SIG-M5 (cell line): ENCODE measurements at regions not wholly inside any gene's neighbourhood (a gene's known extent, or its start where the extent isn't known, plus 50 kb on each side); places are given as distances from the start of the nearest gene placed in this dataset.
"Not testable (repeated sequence)": the region's sequence is repeated elsewhere in the genome, so short reads cannot be mapped to it uniquely, and the experiment has no call there.

ENCODE experiments used
- DNase-seq: peaks from one replicate; lab custom pipeline; 2025; lab: John Stamatoyannopoulos, UW

DNA sequence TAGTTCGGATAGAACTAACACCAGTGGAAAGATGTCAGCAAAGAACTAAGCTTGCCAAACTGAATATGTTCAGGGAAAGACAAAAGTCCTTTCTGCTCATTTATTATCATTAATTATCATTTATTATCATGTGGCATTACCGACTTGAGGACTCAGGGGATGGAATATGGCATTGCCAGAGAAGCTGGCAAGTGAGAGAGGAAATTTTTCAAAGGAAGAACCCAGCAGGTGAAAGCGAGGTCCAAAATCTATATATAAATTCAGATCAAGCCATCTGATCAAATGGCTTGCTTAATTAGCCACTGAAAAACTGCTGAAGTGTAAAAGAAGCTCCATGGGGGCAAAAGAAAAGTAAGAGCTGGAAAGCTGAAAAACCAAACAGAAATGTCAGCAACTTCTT, 1049.6 kb upstream of the SEMA6A start:
- DNase-seq: no peak

- no peak for DNase-seq
Measured at GRCh38 chr5:117623042-117623805, 1048.6 kb upstream of the SEMA6A start.

DNA sequence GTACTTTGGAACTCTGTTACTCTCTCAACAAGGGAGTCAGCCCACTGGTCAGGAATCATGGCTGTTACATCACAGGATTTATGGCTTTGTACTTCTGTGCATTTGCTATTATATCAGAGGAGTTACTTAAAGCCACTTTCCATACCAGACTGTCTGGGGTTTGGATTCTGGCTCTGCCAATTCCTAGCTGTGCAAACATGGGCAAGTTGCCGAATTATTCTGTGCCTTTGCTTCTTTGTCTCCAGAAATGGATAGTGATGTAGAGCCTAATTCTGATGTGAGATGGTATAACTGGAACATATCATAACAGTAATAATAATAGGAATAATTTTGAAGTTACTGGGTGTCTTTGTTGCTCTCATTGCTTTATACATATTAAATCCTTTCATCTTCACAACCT, 1047.3 kb upstream of the SEMA6A start:
- DNase-seq: no peak

DNA sequence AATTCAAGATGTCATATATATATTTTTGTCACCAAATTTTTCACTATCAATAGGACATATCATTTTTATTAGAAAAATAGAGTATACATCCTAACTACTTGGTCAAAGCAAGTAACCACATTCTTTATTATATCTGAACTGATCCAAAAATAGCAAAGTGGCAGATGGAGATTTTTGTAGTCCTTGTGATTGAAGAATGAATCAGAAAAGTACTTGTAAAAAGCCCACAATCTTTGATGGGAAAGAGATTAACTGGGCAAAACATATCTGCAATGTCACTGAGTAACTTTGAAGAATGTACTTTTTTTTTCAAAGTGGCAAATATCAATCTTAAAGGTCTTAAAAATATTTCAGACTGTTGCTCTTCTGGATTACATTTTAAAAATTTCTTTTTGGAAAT, 1040.6 kb upstream of the SEMA6A start:
- no peak for DNase-seq

GRCh38 chr5:117614408-117614807, 1039.8 kb upstream of the SEMA6A start:
- DNase-seq: no peak

- no peak for DNase-seq
Measured at GRCh38 chr5:117604845-117605244, 1030.2 kb upstream of the SEMA6A start.

DNA sequence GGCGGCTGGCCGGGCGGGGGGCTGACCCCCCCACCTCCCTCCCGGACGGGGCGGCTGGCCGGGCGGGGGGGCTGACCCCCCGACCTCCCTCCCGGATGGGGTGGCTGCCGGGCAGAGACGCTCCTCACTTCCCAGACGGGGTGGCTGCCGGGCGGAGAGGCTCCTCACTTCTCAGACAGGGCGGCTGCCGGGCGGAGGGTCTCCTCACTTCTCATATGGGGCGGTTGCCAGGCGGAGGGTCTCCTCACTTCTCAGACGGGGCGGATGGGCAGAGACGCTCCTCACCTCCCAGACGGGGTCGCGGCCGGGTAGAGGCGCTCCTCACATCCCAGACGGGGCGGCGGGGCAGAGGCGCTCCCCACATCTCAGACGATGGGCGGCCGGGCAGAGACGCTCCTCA, 1025.2 kb upstream of the SEMA6A start:
- DNase-seq: not testable (repeated sequence)

DNA sequence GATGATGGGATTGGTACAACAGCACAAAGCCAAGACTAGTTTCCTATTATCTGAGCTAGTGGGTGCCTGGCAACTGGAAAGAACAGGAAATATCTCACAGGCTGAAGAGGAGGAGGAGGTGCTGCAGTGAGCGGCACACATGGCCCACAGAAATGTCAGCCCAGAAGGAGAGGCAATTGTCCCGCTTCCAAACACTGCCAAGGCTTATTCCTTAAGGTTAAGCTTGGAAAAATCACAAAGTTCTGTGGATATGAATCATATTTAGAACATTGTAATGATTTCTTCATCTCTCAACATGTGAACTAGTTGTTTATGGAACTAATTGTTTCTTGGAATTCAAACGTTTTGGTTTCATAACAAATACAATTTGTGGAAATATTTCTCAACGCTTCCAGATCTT, 1019.5 kb upstream of the SEMA6A start:
- no peak for DNase-seq

DNA sequence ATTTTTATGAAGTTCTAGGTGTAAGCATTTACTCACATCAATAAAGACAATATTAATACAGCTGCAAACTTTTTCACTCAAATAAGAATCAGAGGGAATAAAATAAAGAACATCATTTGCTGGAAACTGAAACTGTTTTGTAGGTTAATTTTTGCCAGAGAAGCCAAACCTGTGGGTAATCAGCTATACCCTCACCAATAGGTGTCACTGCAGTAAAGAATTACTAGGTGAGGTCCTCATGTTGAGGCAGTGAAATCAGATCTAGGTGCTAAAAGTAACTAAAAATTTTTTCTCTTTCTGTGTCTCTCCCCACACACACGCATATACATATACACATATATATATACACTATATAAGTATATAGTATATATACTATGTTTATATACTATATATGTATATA, 1016.3 kb upstream of the SEMA6A start:
- no peak for DNase-seq

GRCh38 chr5:117588611-117589010, 1014.0 kb upstream of the SEMA6A start:
- DNase-seq: no peak

- no peak for DNase-seq
Measured at GRCh38 chr5:117587111-117587510, 1012.5 kb upstream of the SEMA6A start.

GRCh38 chr5:117568622-117569021, 994.0 kb upstream of the SEMA6A start:
- no peak for DNase-seq

DNA sequence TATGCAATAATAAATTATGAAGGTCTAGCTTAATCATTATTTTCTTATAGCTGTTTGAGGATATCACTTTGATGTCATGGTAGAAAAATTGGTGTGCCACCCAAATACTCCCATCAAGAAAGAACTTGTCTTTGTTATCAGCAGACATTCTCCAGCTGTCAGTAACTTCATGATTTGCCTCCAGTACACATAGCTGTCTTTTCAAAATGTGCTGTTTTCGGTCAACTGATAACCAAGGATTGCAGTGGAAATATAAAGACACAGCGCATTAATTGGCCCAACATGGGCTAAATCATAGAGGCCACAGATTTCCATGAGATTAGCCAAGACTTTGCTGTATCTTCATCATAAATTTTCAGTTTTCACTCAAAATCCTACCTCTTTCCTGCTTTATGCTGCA, 993.5 kb upstream of the SEMA6A start:
- no peak for DNase-seq

GRCh38 chr5:117562647-117563046, 988.0 kb upstream of the SEMA6A start:
- no peak for DNase-seq

DNA sequence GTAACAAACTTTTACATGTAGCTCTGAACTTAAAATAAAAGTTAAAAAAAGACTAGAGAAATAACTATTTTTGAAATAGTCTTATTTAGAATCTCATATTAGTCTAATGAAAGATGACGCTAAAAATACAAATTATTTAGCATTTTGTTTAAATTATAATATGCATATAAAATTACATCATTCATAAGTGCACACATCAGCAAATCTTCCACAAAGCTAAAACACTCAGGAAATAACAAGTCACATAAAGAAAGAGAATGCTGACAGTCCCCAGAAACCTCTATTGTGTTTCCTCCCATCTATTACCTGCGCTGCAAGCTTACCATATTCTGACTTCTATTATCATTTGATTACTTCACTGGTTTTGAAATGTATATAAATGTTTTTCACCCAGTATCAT, 986.9 kb upstream of the SEMA6A start:
- DNase-seq: no peak

- DNase-seq: no peak
Measured at GRCh38 chr5:117559005-117559844, 984.6 kb upstream of the SEMA6A start.

DNA sequence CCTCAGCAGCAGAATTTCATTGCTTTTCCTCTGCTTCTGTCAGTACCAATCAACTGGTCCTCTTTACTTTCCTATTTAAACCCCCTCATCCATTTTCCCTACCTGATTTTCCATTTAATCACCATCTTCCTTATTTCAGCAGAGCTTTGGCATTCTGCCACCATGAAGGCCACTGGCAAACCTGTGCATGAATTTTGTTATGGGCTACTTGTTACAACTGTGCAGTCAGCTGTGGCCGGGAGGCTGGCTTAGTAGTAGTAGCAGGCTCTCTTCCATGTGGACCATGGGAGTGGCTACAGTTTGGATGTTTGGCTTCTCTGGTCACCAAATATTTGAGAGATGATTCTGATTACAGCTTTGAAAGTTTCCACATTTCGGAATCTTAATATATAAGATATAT, 976.6 kb upstream of the SEMA6A start:
- DNase-seq: no peak

DNA sequence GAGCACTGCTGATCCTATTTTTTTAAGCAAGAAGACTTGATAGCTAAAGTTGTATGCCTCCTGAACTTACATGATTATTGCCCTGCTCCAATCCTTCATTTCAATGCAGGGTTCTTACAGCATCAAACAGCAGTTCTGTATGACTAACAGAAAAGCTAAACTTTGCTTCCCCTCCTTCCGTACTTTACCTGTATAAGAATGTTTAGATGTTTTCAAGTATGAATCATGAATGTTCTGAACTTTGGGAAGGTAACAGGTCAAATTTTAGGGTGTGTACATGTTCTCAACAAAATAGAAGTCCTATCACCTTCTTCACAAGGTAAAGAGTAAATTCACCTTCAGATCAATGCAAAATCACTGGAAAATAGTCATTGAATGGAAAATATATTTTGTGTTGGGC, 972.6 kb upstream of the SEMA6A start:
- DNase-seq: no peak

GRCh38 chr5:117539692-117540091, 965.1 kb upstream of the SEMA6A start:
- DNase-seq: no peak

DNA sequence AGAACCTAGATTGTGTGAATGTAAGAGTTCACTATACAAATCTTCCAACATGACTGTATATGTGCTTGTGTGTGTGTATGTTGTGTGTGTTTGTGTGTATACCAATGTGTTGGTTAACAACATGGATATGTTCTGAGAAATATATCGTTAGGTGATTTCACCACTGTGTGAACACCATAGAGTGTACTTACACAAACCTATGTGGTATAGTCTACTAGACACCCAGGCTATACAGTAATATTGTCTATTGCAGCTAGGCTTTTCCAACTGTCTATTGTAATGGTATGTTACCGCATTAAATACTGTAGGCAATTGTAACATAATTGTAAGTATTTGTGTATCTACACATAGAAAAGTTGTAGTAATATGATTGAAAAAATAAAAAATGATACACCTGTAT, 959.2 kb upstream of the SEMA6A start:
- DNase-seq: no peak

DNA sequence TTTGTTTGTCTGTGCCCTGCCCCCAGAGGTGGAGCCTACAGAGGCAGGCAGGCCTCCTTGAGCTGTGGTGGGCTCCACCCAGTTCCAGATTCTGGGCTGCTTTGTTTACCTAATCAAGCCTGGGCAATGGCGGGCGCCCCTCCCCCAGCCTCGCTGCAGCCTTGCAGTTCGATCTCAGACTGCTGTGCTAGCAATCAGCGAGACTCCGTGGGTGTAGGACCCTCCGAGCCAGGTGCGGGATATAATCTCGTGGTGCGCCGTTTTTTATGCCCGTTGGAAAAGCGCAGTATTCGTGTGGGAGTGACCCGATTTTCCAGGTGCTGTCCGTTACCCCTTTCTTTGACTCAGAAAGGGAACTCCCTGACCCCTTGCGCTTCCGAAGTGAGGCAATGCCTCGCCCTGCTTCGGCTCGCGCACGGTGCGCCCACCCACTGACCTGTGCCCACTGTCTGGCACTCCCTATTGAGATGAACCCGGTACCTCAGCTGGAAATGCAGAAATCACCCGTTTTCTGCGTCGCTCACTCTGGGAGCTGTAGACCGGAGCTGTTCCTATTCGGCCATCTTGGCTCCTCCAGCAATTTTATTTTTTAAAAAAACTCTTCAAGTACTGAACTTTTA, 958.5 kb upstream of the SEMA6A start:
- DNase-seq: not testable (repeated sequence)

- no peak for DNase-seq
Measured at GRCh38 chr5:117519957-117520500, 945.4 kb upstream of the SEMA6A start.

DNA sequence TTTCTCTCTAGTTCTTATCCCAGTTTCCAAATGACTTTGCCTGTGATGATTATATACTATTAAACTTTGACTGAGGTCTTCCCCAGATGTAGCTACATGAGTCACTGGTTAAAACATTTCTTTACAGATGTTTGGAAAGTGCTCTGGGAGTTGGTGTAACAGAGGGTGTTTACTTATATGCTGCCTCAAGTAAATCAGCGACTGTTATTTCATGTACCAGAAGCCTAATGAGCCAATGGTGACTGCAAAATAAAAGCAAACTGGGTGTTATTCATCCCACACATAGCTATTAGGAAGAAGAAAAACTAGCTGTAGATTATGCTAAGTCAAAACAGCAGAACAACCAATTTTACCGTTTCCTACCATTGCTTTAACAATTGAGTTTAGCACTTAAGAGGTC, 929.7 kb upstream of the SEMA6A start:
- DNase-seq: no peak
